Left ventricle myocardium superior (tissue), 1 donor: ENCODE measurements at regions not wholly inside any gene's neighbourhood (a gene's known extent, or its start where the extent isn't known, plus 50 kb on each side); places are given as distances from the start of the nearest gene placed in this dataset.
"Not testable (repeated sequence)": the region's sequence is repeated elsewhere in the genome, so short reads cannot be mapped to it uniquely, and the experiment has no call there.

Experiments used
- ATAC-seq: fragments of 200-7000 bp; cut with Tn5 transposase; one replicate; pipeline ENCODE4 v1.9.1; 2020; ENCODE audit warnings: mild to moderate bottlenecking, moderate library complexity
- DNase-seq: peaks from one replicate; pipeline ENCODE4 v3.0.0-alpha.2; 2020
- intact Hi-C: fragments of 100-400 bp; cut with micrococcal nuclease; formaldehyde crosslinking; loops from one replicate; pipeline ENCODE4 v1.11.0; 2022
- donor health status: DM: no; HTN: yes; CAD: no; lungs with severe emphysema.

GRCh38 chr10:86579883-86580520 is 58.4 kb upstream of the WAPL start:
- ATAC-seq = peak; percentile 29

GRCh38 chr10:86580521-86580891 is 58.9 kb upstream of the WAPL start:
- ATAC-seq = peak; percentile 31
- intact Hi-C loops = loop anchor here (10.0 kb wide), 1 partner anchor 176 kb away; no protein-coding TSS in a partner anchor

More at GRCh38 chr10:86579883-86580520, 58.4 kb upstream of the WAPL start:
- no peak for DNase-seq
- intact Hi-C loops = loop anchor here (10.0 kb wide), 1 partner anchor 175 kb away; no protein-coding TSS in a partner anchor

GRCh38 chr10:86583983-86584382 is 62.4 kb upstream of the WAPL start:
- ATAC-seq = no peak
- intact Hi-C loops = loop anchor here (10.0 kb wide), 1 partner anchor 179 kb away; no protein-coding TSS in a partner anchor

More at GRCh38 chr10:86580521-86580891, 58.9 kb upstream of the WAPL start:
- no peak for DNase-seq

GRCh38 chr10:86585037-86585929 is 63.7 kb upstream of the WAPL start:
- peak; percentile 94 for ATAC-seq
- intact Hi-C loops = loop anchor here (10.0 kb wide), 1 partner anchor 180 kb away; no protein-coding TSS in a partner anchor
- DNase-seq = peak; percentile 74

More at GRCh38 chr10:86583983-86584382, 62.4 kb upstream of the WAPL start:
- DNase-seq = no peak

GRCh38 chr10:86586516-86586915 is 64.9 kb upstream of the WAPL start:
- intact Hi-C loops = loop anchor here (10.0 kb wide), 1 partner anchor 182 kb away; no protein-coding TSS in a partner anchor
- ATAC-seq (no peak), DNase-seq (no peak)

GRCh38 chr10:86588781-86589180 is 65.6 kb upstream of the OPN4 start:
- ATAC-seq = not testable (repeated sequence)
- intact Hi-C loops = loop anchor here (10.0 kb wide), 1 partner anchor 184 kb away; no protein-coding TSS in a partner anchor

GRCh38 chr10:86591436-86591835 is 62.9 kb upstream of the OPN4 start:
- intact Hi-C loops = no loop called here
- ATAC-seq = no peak
- DNase-seq = no peak

More at GRCh38 chr10:86588781-86589180, 65.6 kb upstream of the OPN4 start:
- not testable (repeated sequence) for DNase-seq

GRCh38 chr10:86592413-86592812 is 61.9 kb upstream of the OPN4 start:
- intact Hi-C loops = no loop called here
- ATAC-seq = peak; percentile 82
- no peak for DNase-seq

GRCh38 chr10:86594535-86594934 is 59.8 kb upstream of the OPN4 start:
- no peak for DNase-seq
- intact Hi-C loops = no loop called here
- no peak for ATAC-seq

GRCh38 chr10:86595496-86595895 is 58.9 kb upstream of the OPN4 start:
- ATAC-seq (no peak), DNase-seq (no peak)
- intact Hi-C loops = no loop called here

- intact Hi-C loops = no loop called here
- ATAC-seq (no peak), DNase-seq (no peak)
Measured at GRCh38 chr10:86596266-86596665, 58.1 kb upstream of the OPN4 start.

- intact Hi-C loops = no loop called here
Measured at GRCh38 chr10:86597306-86597705, 57.0 kb upstream of the OPN4 start.

GRCh38 chr10:86598151-86598550 is 56.2 kb upstream of the OPN4 start:
- intact Hi-C loops = no loop called here
- no peak for ATAC-seq
- DNase-seq = no peak

More at GRCh38 chr10:86597306-86597705, 57.0 kb upstream of the OPN4 start:
- ATAC-seq (no peak), DNase-seq (no peak)

- ATAC-seq (no peak), DNase-seq (no peak)
- intact Hi-C loops = no loop called here
Measured at GRCh38 chr10:86599041-86599440, 55.3 kb upstream of the OPN4 start.

GRCh38 chr10:86599729-86600128 is 54.6 kb upstream of the OPN4 start:
- peak; percentile 49 for ATAC-seq
- DNase-seq = no peak
- intact Hi-C loops = no loop called here

- no peak for ATAC-seq
- intact Hi-C loops = no loop called here
- DNase-seq = no peak
Measured at GRCh38 chr10:86600296-86600695, 54.1 kb upstream of the OPN4 start.

GRCh38 chr10:86601956-86602602 is 52.3 kb upstream of the OPN4 start:
- DNase-seq = no peak
- ATAC-seq = no peak

GRCh38 chr10:86603256-86603655 is 51.1 kb upstream of the OPN4 start:
- intact Hi-C loops = no loop called here
- DNase-seq = no peak
- no peak for ATAC-seq

More at GRCh38 chr10:86601956-86602602, 52.3 kb upstream of the OPN4 start:
- intact Hi-C loops = no loop called here
